Stomach (tissue), 8 donors: ENCODE measurements at regions not wholly inside any gene's neighbourhood (a gene's known extent, or its start where the extent isn't known, plus 50 kb on each side); places are given as distances from the start of the nearest gene placed in this dataset.

Experiments used
- DNase-seq, 2 donors: peaks; one replicate each; pipeline versions ENCODE4 v3.0.0 to v3.0.0-alpha.2; 2013 to 2019
- H3K27ac ChIP-seq, 5 donors: fragments of 200-600 bp in 4 of 5; sonication (generic) in 4 of 5; one replicate each; pipeline ENCODE4 v1.5.1; 2013 to 2019; ENCODE audit warnings: mild to moderate bottlenecking in 1 of 5, moderate library complexity in 1 of 5
- H3K27me3 ChIP-seq, 3 donors: fragments of 200-600 bp; sonication (generic); one replicate each; pipeline ENCODE4 v1.5.1; 2017 to 2019; ENCODE audit warnings: mixed run types in 1 of 3
- H3K36me3 ChIP-seq, 4 donors: fragments of 200-600 bp; sonication (generic); 1 replicate in 3 of 4; 2 replicates in 1 of 4; pipeline ENCODE4 v1.5.1; 2016 to 2019
- H3K4me1 ChIP-seq, 4 donors: fragments of 200-600 bp; sonication (generic); one replicate each; pipeline ENCODE4 v1.5.1; 2016 to 2019
- H3K4me3 ChIP-seq, 4 donors: fragments of 200-600 bp; sonication (generic) in 3 of 4; one replicate each; pipeline ENCODE4 v1.5.1; 2016 to 2019; ENCODE audit warnings: mild to moderate bottlenecking in 1 of 4
- H3K9me3 ChIP-seq, 4 donors: fragments of 200-600 bp; sonication (generic); one replicate each; pipeline ENCODE4 v1.5.1; 2016 to 2019
- EP300 ChIP-seq: sonication (generic); formaldehyde crosslinking; IDR thresholded peaks from one replicate; pipeline ENCODE4 v1.6.1; 2017; ENCODE audit warnings: antibody characterized with exemption
- POLR2A ChIP-seq, 4 donors: fragments of 450-650 bp; IDR thresholded peaks; one replicate each; pipeline ENCODE4 v1.6.1; 2016; ENCODE audit warnings: antibody characterized with exemption in 4 of 4, control low read depth in 2 of 4, mild to moderate bottlenecking in 1 of 4, moderate library complexity in 1 of 4
- POLR2AphosphoS5 ChIP-seq, 3 donors: sonication (generic); formaldehyde crosslinking; IDR thresholded peaks; one replicate each; pipeline ENCODE4 v1.6.1; 2016; ENCODE audit warnings: antibody characterized with exemption in 3 of 3
- WGBS, 5 donors: extraction: QIAGEN DNeasy Blood & Tissue Kit in 3 of 5; methylation state at CpG; one replicate each; pipeline versions ENCODE4 v1.1.5 to v1.1.7; 2013 to 2018; 5-methylcytosine and 5-hydroxymethylcytosine counted together
- intact Hi-C: fragments of 100-400 bp; cut with DNase I; formaldehyde crosslinking; loops from one replicate; pipeline ENCODE4 v1.15.1; 2023; ENCODE audit warnings: low total_unique reads
- TF ChIP-seq, protein P1 (sequence below), 7 experiments: fragments of 450-650 bp in 4 of 7; fragments of 200-600 bp in 3 of 7; sonication (generic) in 3 of 7; IDR thresholded peaks; one replicate each; pipeline ENCODE4 v1.5.1; 2016 to 2019; ENCODE audit warnings: antibody characterized with exemption in 7 of 7, control low read depth in 2 of 7, mild to moderate bottlenecking in 1 of 7
- donor health status: healthy with polysubstance abuse.
- donor health status: Bipolar disorder and iron deficiency.
- donor health status: healthy.

DNA sequence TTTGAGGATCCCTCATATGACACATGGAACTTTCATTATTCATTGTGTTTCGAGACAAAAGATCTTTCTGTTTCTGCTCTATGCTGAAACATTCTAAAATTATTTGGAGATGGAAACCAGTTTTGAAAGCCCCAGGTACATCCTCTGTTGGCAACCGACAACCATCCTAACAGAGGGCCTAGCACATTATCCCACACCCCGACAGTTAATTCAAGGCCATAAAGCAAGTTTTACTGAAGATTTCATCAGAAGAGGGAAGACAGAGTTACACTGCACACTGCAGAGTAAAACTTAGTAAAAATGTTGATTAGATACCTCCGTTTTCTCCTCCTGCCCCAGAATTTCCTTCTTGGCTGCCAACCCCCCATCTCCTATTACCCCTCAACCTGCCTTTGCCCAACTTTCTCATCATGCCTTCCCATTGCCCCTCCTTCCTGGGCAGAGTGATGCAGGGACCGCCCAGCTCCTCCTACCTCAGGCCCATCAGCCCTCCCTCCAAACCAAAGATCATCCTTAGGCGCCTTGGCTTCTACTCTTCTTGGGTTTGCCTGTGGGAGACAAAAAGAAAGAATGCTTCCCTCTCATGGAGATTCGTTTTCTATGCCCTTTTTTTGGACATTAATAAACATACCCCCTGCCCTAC, 52.9 kb upstream of the CITED4 start:
- H3K36me3 ChIP-seq = no peaks in the 10 kb centered on the region
- peaks cover 0 to 25% (median 2%) of the 10 kb centered on the region in 4 donors for H3K4me1 ChIP-seq
- no peak for TF ChIP-seq POLR2A (IDR thresholded peaks at IDR 0.05)
- TF ChIP-seq EP300 = no peak
- TF ChIP-seq, protein P1, sequence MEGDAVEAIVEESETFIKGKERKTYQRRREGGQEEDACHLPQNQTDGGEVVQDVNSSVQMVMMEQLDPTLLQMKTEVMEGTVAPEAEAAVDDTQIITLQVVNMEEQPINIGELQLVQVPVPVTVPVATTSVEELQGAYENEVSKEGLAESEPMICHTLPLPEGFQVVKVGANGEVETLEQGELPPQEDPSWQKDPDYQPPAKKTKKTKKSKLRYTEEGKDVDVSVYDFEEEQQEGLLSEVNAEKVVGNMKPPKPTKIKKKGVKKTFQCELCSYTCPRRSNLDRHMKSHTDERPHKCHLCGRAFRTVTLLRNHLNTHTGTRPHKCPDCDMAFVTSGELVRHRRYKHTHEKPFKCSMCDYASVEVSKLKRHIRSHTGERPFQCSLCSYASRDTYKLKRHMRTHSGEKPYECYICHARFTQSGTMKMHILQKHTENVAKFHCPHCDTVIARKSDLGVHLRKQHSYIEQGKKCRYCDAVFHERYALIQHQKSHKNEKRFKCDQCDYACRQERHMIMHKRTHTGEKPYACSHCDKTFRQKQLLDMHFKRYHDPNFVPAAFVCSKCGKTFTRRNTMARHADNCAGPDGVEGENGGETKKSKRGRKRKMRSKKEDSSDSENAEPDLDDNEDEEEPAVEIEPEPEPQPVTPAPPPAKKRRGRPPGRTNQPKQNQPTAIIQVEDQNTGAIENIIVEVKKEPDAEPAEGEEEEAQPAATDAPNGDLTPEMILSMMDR (IDR thresholded peaks at IDR 0.05) = no peak
- intact Hi-C loops = no loop called here
- no peak for DNase-seq
- H3K27ac ChIP-seq = no peak overlapping the region
- no peaks in the 10 kb centered on the region for H3K9me3 ChIP-seq
- H3K4me3 ChIP-seq = no peak overlapping the region
- no peaks in the 10 kb centered on the region for H3K27me3 ChIP-seq
- WGBS, 5 donors = 78 to 86% (median 84%) methylated on average over 7 of the region's 7 CpGs

DNA sequence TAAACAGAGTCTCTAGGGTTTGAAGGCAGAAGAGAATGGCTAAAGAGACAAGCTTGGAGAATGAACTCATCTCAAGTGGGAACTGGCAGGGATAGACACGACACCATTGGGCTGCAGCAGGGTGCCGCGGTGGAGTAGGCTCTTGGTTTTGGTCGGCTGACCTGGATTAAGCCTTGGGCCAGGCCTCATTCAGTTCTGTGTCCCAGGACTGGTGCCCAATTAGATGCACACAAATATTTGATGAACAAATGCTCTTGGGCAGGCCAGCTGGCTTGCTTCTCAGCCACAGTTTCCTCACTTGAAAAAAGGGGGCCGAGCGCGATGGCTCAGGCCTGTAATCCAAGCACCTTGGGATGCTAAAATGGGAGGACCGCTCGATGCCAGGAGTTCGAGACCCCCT, 53.4 kb upstream of the CITED4 start:
- peak in 1 of 2 donors; percentile 46 for DNase-seq
- Histone ChIP-seq H3K9me3 (no peaks in the 10 kb centered on the region), H3K27ac (no peak overlapping the region), H3K4me1 (peaks cover 0 to 26% (median under 1%) of the 10 kb centered on the region in 4 donors), H3K4me3 (no peak overlapping the region), H3K27me3 (no peaks in the 10 kb centered on the region), H3K36me3 (no peaks in the 10 kb centered on the region)
- intact Hi-C loops = no loop called here
- 48 to 77% (median 69%) methylated on average over 10 of the region's 10 CpGs for WGBS, 5 donors
- TF ChIP-seq POLR2AphosphoS5 (IDR thresholded peaks at IDR 0.05) (no peak), EP300 (no peak), POLR2A (IDR thresholded peaks at IDR 0.05) (no peak)
- TF ChIP-seq, protein P1 (IDR thresholded peaks at IDR 0.05) = no peak

DNA sequence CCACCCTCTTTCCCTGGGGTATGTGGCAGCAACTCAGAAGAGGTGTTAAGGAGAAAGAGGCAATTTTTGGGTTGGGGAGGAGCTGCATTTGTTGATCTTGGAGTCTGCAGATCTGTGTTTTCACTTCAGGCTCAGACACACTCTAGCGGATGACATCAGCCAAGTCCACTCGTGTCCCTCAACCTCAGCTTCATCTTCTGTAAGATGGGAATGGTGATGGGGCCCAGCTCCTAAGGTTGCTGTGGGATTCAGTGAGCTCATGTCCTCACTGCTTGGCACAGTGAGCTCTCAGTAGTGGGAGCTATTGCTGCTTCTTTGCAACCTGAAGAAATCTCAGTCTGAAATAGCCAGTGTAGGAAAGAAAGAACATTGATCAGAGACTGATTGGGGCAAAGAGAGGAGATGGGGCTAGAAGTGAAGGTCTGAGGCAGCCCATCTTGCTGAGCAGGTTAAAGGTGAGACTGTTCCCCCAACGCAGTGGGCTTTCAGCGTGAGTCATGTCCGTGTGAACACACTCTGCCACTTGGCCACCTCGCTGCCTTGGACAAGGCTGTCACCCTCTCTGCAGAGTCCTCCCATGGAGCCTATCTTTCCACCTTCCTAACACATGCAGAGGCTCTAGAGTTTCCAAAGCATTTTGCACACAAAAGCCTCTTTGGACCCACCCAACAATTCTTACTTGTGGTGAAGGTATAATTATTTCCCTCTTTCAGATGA, 56.0 kb upstream of the CITED4 start:
- WGBS, 5 donors = 64 to 75% (median 69%) methylated on average over 6 of the region's 6 CpGs
- TF ChIP-seq POLR2AphosphoS5 (IDR thresholded peaks at IDR 0.05) (no peak), EP300 (no peak), POLR2A (IDR thresholded peaks at IDR 0.05) (no peak)
- TF ChIP-seq, protein P1 (IDR thresholded peaks at IDR 0.05) = no peak
- no peaks in the 10 kb centered on the region for H3K27me3 ChIP-seq
- peak overlapping the region in 2 of 5 donors; percentile 77 to 86 for H3K27ac ChIP-seq
- no peaks in the 10 kb centered on the region for H3K36me3 ChIP-seq
- DNase-seq = no peak
- intact Hi-C loops = no loop called here
- H3K9me3 ChIP-seq = no peaks in the 10 kb centered on the region
- H3K4me1 ChIP-seq = peaks cover 0 to 25% (median 0%) of the 10 kb centered on the region in 4 donors
- no peak overlapping the region for H3K4me3 ChIP-seq

DNA sequence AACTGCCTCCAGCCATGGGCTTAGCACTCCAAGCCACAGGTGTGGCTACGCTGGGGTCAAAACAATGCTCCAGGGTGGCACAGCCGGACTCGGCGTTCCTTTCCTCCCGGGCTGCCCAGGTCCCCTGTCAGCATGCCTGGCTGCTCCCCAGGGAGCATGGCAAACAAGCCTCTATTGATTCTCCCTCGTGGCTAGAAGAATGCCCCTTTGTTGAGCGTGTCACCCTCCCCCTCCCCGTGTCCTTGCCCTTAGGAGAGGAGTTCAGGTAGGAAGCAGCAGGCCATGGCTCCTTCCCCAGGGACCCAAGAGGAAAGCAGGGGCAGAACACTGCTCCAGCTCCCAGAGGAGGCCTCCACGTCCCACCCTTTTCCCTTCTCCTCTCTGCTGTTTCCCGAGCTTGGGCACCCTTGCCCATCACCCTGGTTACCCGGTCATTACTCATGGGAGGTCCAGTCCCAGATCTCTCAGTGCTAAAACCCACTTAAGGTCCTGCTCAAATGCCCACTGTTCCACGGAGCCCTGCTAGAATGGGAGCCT, 57.4 kb upstream of the CITED4 start:
- Histone ChIP-seq H3K36me3 (no peaks in the 10 kb centered on the region), H3K9me3 (no peaks in the 10 kb centered on the region), H3K27ac (peak overlapping the region; percentile 46 to 86 (median 77)), H3K27me3 (no peaks in the 10 kb centered on the region), H3K4me3 (no peak overlapping the region), H3K4me1 (peaks cover 0 to 27% (median 0%) of the 10 kb centered on the region in 4 donors)
- DNase-seq = peak; percentile 83 to 92
- intact Hi-C loops = no loop called here
- TF ChIP-seq POLR2A (IDR thresholded peaks at IDR 0.05) (no peak), POLR2AphosphoS5 (IDR thresholded peaks at IDR 0.05) (peak; percentile 12 to 71 (median 56))
- 31 to 47% (median 38%) methylated on average over 11 to 12 of the region's 12 CpGs for WGBS, 5 donors
